Peyer's patch (tissue), 4 donors: ENCODE measurements at regions not wholly inside any gene's neighbourhood (a gene's known extent, or its start where the extent isn't known, plus 50 kb on each side); places are given as distances from the start of the nearest gene placed in this dataset.
A peak's percentile ranks its signal among the peaks of the same experiment; 100 is the strongest.

Experiments used
- CTCF ChIP-seq, 6 experiments: fragments of 450-650 bp in 4 of 6; fragments of 200-600 bp in 2 of 6; sonication (generic) in 1 of 6; IDR thresholded peaks; one replicate each; pipeline ENCODE4 v1.5.1; 2017 to 2019; ENCODE audit warnings: antibody characterized with exemption in 6 of 6, mild to moderate bottlenecking in 3 of 6, moderate library complexity in 1 of 6
- POLR2A ChIP-seq, 2 donors: fragments of 450-650 bp; IDR thresholded peaks; one replicate each; pipeline ENCODE4 v1.5.1; 2017; ENCODE audit warnings: antibody characterized with exemption in 2 of 2, mild to moderate bottlenecking in 2 of 2, moderate library complexity in 2 of 2

- TF ChIP-seq CTCF (IDR thresholded peaks at IDR 0.05) (peak in 2 of 6 experiments; percentile 4 to 7), POLR2A (IDR thresholded peaks at IDR 0.05) (no peak)
These were observed 185.3 kb downstream of the EFNB2 start for GRCh38 chr13:106350208-106350607.
